ENCODE measurements at regions not wholly inside any gene's neighbourhood (a gene's known extent, or its start where the extent isn't known, plus 50 kb on each side); places are given as distances from the start of the nearest gene placed in this dataset.

DNA sequence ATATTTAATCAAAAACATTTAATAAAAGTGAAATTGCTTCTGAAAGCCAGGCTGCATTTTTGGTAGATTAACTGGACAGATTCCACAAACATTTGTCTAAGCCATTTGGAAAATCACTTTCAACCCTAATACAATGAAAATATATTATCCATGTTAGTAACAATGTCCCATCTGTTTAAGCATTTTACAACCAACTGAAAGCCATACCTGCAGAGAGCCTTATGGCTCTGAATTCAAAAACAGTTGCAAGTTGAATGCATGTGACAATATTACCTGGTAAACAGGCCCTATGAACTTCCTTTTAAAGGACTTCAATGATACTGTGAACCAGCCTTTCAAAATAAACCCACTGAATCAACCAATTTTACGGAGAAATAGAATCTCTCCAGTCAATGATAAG is 468.1 kb downstream of the BTG1 start:
- Mint-ChIP-seq H3K27ac (ENCODE audit: unreplicated experiment) (no peak overlapping the region), H3K4me1 (ENCODE audit: low read depth, unreplicated experiment) (peaks cover 7% of the 10 kb centered on the region), H3K9me3 (ENCODE audit: unreplicated experiment) (no peaks in the 10 kb centered on the region), H3K27me3 (ENCODE audit: low read depth, unreplicated experiment) (no peaks in the 10 kb centered on the region), H3K36me3 (ENCODE audit: low read depth, unreplicated experiment) (no peaks in the 10 kb centered on the region), H3K4me3 (ENCODE audit: unreplicated experiment) (no peak overlapping the region)
- Histone ChIP-seq H3K27ac (ENCODE audit: low read depth, low read length) (no peak overlapping the region), H4K20me1 (ENCODE audit: insufficient read depth, low read length) (no peaks in the 10 kb centered on the region), H3K27me3 (ENCODE audit: insufficient read depth, low read length) (no peaks in the 10 kb centered on the region), H2AFZ (ENCODE audit: low read depth, low read length) (no peak overlapping the region), H3K9me3 (ENCODE audit: insufficient read depth, low read depth, low read length) (no peaks in the 10 kb centered on the region), H3K4me3 (ENCODE audit: insufficient read depth, low read depth, low read length) (no peak overlapping the region), H3K36me3 (ENCODE audit: insufficient read depth, low read length) (no peaks in the 10 kb centered on the region), H3K9ac (ENCODE audit: low read length) (no peak overlapping the region), H3K79me2 (ENCODE audit: insufficient read depth, low read length) (no peaks in the 10 kb centered on the region), H3K4me2 (ENCODE audit: low read length) (no peak overlapping the region), H3K4me1 (ENCODE audit: insufficient read depth, low read length) (no peaks in the 10 kb centered on the region)
- DNase-seq (ENCODE audit: low read depth) (no peak), FAIRE-seq (no peak)
- TF ChIP-seq, protein P1, sequence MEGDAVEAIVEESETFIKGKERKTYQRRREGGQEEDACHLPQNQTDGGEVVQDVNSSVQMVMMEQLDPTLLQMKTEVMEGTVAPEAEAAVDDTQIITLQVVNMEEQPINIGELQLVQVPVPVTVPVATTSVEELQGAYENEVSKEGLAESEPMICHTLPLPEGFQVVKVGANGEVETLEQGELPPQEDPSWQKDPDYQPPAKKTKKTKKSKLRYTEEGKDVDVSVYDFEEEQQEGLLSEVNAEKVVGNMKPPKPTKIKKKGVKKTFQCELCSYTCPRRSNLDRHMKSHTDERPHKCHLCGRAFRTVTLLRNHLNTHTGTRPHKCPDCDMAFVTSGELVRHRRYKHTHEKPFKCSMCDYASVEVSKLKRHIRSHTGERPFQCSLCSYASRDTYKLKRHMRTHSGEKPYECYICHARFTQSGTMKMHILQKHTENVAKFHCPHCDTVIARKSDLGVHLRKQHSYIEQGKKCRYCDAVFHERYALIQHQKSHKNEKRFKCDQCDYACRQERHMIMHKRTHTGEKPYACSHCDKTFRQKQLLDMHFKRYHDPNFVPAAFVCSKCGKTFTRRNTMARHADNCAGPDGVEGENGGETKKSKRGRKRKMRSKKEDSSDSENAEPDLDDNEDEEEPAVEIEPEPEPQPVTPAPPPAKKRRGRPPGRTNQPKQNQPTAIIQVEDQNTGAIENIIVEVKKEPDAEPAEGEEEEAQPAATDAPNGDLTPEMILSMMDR (IDR thresholded peaks at IDR 0.05; ENCODE audit: insufficient read depth, low read depth, low read length): no peak
- TF ChIP-seq EZH2 (IDR thresholded peaks at IDR 0.05; ENCODE audit: insufficient read depth, low read length): no peak

DNA sequence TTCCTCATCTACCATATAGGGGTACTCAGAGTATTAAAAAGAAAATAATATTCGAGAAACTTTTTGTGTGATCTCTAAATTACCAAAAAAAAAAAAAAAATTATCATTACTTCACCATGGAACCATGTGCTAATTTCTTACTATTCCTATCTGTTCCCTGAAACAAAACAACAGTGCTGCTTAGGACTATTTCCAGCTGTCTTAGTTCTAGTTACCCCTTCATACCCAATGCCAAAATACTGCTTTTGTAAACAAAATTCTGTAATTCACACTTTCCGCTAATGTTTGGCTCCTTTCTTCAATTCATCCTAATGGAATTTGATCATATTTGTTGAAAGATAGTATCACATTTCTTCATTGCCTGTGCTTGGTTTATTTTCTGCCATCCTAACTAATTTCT is 470.2 kb downstream of the BTG1 start:
- H3K4me3 ChIP-seq (ENCODE audit: insufficient read depth, low read depth, low read length): no peak overlapping the region
- no peaks in the 10 kb centered on the region for H4K20me1 ChIP-seq (ENCODE audit: insufficient read depth, low read length)
- peaks cover 8% of the 10 kb centered on the region for H3K4me1 Mint-ChIP-seq (ENCODE audit: low read depth, unreplicated experiment)
- H3K27ac ChIP-seq (ENCODE audit: low read depth, low read length): no peak overlapping the region
- no peak overlapping the region for H3K4me3 Mint-ChIP-seq (ENCODE audit: unreplicated experiment)
- H3K27me3 ChIP-seq (ENCODE audit: insufficient read depth, low read length): no peaks in the 10 kb centered on the region
- no peaks in the 10 kb centered on the region for H3K36me3 ChIP-seq (ENCODE audit: insufficient read depth, low read length)
- H2AFZ ChIP-seq (ENCODE audit: low read depth, low read length): no peak overlapping the region
- DNase-seq (ENCODE audit: low read depth): no peak
- H3K27ac Mint-ChIP-seq (ENCODE audit: unreplicated experiment): no peak overlapping the region
- no peak for FAIRE-seq
- H3K4me1 ChIP-seq (ENCODE audit: insufficient read depth, low read length): no peaks in the 10 kb centered on the region
- H3K9me3 ChIP-seq (ENCODE audit: insufficient read depth, low read depth, low read length): no peaks in the 10 kb centered on the region
- no peaks in the 10 kb centered on the region for H3K36me3 Mint-ChIP-seq (ENCODE audit: low read depth, unreplicated experiment)
- H3K27me3 Mint-ChIP-seq (ENCODE audit: low read depth, unreplicated experiment): no peaks in the 10 kb centered on the region
- no peaks in the 10 kb centered on the region for H3K79me2 ChIP-seq (ENCODE audit: insufficient read depth, low read length)
- H3K9ac ChIP-seq (ENCODE audit: low read length): no peak overlapping the region
- no peaks in the 10 kb centered on the region for H3K9me3 Mint-ChIP-seq (ENCODE audit: unreplicated experiment)
- H3K4me2 ChIP-seq (ENCODE audit: low read length): no peak overlapping the region
- TF ChIP-seq, protein P1 (IDR thresholded peaks at IDR 0.05; ENCODE audit: insufficient read depth, low read depth, low read length): no peak
- no peak for TF ChIP-seq EZH2 (IDR thresholded peaks at IDR 0.05; ENCODE audit: insufficient read depth, low read length)

DNA sequence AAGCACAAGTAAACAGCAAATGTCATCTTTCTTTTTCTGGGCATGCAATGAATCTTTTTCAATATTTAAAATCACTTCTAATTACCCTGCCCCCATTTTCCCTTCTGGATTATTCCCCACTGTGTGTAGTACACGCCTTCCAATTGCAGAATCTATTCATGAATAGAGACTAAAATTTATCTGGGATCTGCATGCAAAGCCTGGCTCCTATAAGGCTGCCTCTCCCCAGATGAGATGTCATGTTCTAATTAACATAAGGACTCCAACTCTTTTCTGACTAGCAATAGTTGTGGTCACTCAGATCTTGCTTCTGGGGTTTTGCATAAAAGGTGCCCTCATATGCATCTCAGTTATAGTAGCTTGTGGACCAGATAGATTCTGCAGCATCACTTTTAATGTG is 473.5 kb downstream of the BTG1 start:
- no peak overlapping the region for H3K4me2 ChIP-seq (ENCODE audit: low read length)
- H3K79me2 ChIP-seq (ENCODE audit: insufficient read depth, low read length): no peaks in the 10 kb centered on the region
- Mint-ChIP-seq H3K4me3 (ENCODE audit: unreplicated experiment) (no peak overlapping the region), H3K27ac (ENCODE audit: unreplicated experiment) (no peak overlapping the region), H3K9me3 (ENCODE audit: unreplicated experiment) (no peaks in the 10 kb centered on the region), H3K36me3 (ENCODE audit: low read depth, unreplicated experiment) (no peaks in the 10 kb centered on the region), H3K4me1 (ENCODE audit: low read depth, unreplicated experiment) (peaks cover 8% of the 10 kb centered on the region), H3K27me3 (ENCODE audit: low read depth, unreplicated experiment) (no peaks in the 10 kb centered on the region)
- TF ChIP-seq, protein P1 (IDR thresholded peaks at IDR 0.05; ENCODE audit: insufficient read depth, low read depth, low read length): no peak
- H3K4me1 ChIP-seq (ENCODE audit: insufficient read depth, low read length): no peaks in the 10 kb centered on the region
- no peaks in the 10 kb centered on the region for H4K20me1 ChIP-seq (ENCODE audit: insufficient read depth, low read length)
- H3K4me3 ChIP-seq (ENCODE audit: insufficient read depth, low read depth, low read length): no peak overlapping the region
- no peak overlapping the region for H3K9ac ChIP-seq (ENCODE audit: low read length)
- H3K27ac ChIP-seq (ENCODE audit: low read depth, low read length): no peak overlapping the region
- no peak overlapping the region for H2AFZ ChIP-seq (ENCODE audit: low read depth, low read length)
- H3K36me3 ChIP-seq (ENCODE audit: insufficient read depth, low read length): no peaks in the 10 kb centered on the region
- no peaks in the 10 kb centered on the region for H3K9me3 ChIP-seq (ENCODE audit: insufficient read depth, low read depth, low read length)
- DNase-seq (ENCODE audit: low read depth) (no peak), FAIRE-seq (no peak)
- H3K27me3 ChIP-seq (ENCODE audit: insufficient read depth, low read length): no peaks in the 10 kb centered on the region
